ENCODE measurements at regions not wholly inside any gene's neighbourhood (a gene's known extent, or its start where the extent isn't known, plus 50 kb on each side); places are given as distances from the start of the nearest gene placed in this dataset.
"Not testable (repeated sequence)": the region's sequence is repeated elsewhere in the genome, so short reads cannot be mapped to it uniquely, and the experiment has no call there.

- intact Hi-C loops (cut with DNase I): no loop called here
- FAIRE-seq (no peak), DNase-seq (peak in 2 of 5 donors; percentile 33 to 35)
- Histone ChIP-seq H3K27me3 (ENCODE audit: control insufficient read depth, insufficient read depth, low read length) (no peaks in the 10 kb centered on the region), H3K4me1 (ENCODE audit: control insufficient read depth in 2 of 3, insufficient read depth in 2 of 3, low read depth in 1 of 3, low read length in 3 of 3) (peaks cover 0 to 4% (median 0%) of the 10 kb centered on the region in 3 donors), H3K27ac (ENCODE audit: low read depth in 2 of 2, low read length in 2 of 2) (peak overlapping the region in 1 of 2 donors; percentile 36), H3K4me3 (ENCODE audit: low read length in 3 of 3) (no peak overlapping the region), H3K9me3 (ENCODE audit: control insufficient read depth in 2 of 3, insufficient read depth in 1 of 3, low read length in 3 of 3) (peaks cover 0 to 3% (median 0%) of the 10 kb centered on the region in 3 donors), H3K9ac (ENCODE audit: low read length in 3 of 3) (peak overlapping the region in 1 of 3 donors; percentile 14), H3K36me3 (ENCODE audit: control insufficient read depth in 2 of 3, insufficient read depth in 3 of 3, low read length in 3 of 3) (no peaks in the 10 kb centered on the region)
- no peak for TF ChIP-seq CTCF (IDR thresholded peaks at IDR 0.05; ENCODE audit: borderline replicate concordance, extremely low read depth, insufficient read depth)
Observed at GRCh38 chr2:111624411-111625156, 259.4 kb downstream of the ANAPC1 start.

GRCh38 chr2:111625157-111625537 lies 258.8 kb downstream of the ANAPC1 start:
- FAIRE-seq; H3K36me3 ChIP-seq (ENCODE audit: control insufficient read depth in 2 of 3, insufficient read depth in 3 of 3, low read length in 3 of 3); H3K4me3 ChIP-seq (ENCODE audit: low read length in 3 of 3); H3K4me1 ChIP-seq (ENCODE audit: control insufficient read depth in 2 of 3, insufficient read depth in 2 of 3, low read depth in 1 of 3, low read length in 3 of 3); H3K9ac ChIP-seq (ENCODE audit: low read length in 3 of 3); H3K27me3 ChIP-seq (ENCODE audit: control insufficient read depth, insufficient read depth, low read length); DNase-seq; H3K9me3 ChIP-seq (ENCODE audit: control insufficient read depth in 2 of 3, insufficient read depth in 1 of 3, low read length in 3 of 3); intact Hi-C loops (cut with DNase I): not testable (repeated sequence)
- peak overlapping the region in 1 of 2 donors; percentile 36 for H3K27ac ChIP-seq (ENCODE audit: low read depth in 2 of 2, low read length in 2 of 2)

DNA sequence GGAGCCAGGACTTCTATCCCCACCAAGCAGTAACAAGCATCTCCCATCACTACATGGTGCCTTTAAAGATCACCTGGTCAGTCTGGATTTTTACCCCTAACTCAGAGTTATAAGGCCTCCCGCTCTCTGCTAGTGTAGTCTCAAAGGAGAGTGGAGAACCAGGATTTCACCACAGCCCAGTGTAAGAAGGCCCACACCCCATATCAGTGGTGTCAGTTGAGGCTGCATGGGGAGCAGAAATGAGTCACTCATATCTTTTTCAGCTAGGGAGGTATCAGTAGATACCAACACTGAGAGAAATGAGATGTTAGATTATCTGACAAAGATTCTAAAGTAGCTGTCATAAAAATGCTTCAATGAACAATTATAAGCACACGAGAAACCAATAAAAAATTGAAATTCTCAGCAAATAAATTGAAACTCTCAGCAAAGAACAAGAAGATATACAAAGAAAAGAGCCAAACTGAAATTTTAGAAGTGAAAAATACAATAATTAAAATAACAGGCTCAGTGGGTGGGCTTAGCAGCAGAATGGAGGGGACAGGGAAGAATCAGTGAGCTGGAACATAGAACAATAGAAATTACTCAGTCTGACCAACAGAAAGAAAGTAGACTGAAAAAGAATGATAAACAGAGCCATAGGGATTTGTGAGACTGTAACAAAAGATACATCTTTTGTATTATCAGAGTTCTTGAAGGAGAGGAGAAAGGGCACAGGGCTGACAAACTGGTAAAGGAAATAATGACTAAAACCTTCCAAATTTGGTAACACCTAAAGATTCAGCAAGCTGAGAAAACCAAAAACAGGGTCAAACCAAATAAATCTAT lies 257.7 kb downstream of the ANAPC1 start:
- no peak for FAIRE-seq
- no peak for DNase-seq
- Histone ChIP-seq H3K9me3 (ENCODE audit: control insufficient read depth in 2 of 3, insufficient read depth in 1 of 3, low read length in 3 of 3) (peaks cover 0 to 3% (median 0%) of the 10 kb centered on the region in 3 donors), H3K36me3 (ENCODE audit: control insufficient read depth in 2 of 3, insufficient read depth in 3 of 3, low read length in 3 of 3) (no peaks in the 10 kb centered on the region), H3K27me3 (ENCODE audit: control insufficient read depth, insufficient read depth, low read length) (no peaks in the 10 kb centered on the region), H3K9ac (ENCODE audit: low read length in 3 of 3) (no peak overlapping the region), H3K4me1 (ENCODE audit: control insufficient read depth in 2 of 3, insufficient read depth in 2 of 3, low read depth in 1 of 3, low read length in 3 of 3) (peaks cover 0 to 4% (median 0%) of the 10 kb centered on the region in 3 donors), H3K27ac (ENCODE audit: low read depth in 2 of 2, low read length in 2 of 2) (peak overlapping the region in 1 of 2 donors; percentile 70), H3K4me3 (ENCODE audit: low read length in 3 of 3) (no peak overlapping the region)
- intact Hi-C loops (cut with DNase I): no loop called here
- no peak for TF ChIP-seq CTCF (IDR thresholded peaks at IDR 0.05; ENCODE audit: borderline replicate concordance, extremely low read depth, insufficient read depth)

DNA sequence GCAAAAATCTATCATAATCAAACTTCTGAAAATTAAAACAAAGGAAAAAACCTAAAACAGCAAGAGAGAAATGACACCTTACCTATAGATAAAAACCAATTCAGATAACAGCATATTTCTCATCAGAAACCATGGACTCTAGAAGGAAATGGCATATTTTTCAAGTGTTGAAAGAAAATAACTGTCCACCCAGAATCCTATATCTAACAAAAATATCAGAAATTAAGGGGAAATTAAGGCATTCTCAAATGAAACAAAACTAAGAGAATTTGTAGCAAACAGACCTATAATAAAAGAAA lies 257.2 kb downstream of the ANAPC1 start:
- Histone ChIP-seq H3K9me3 (ENCODE audit: control insufficient read depth in 2 of 3, insufficient read depth in 1 of 3, low read length in 3 of 3) (peaks cover 0 to 3% (median 0%) of the 10 kb centered on the region in 3 donors), H3K9ac (ENCODE audit: low read length in 3 of 3) (no peak overlapping the region), H3K4me1 (ENCODE audit: control insufficient read depth in 2 of 3, insufficient read depth in 2 of 3, low read depth in 1 of 3, low read length in 3 of 3) (peaks cover 0 to 4% (median 0%) of the 10 kb centered on the region in 3 donors), H3K4me3 (ENCODE audit: low read length in 3 of 3) (no peak overlapping the region), H3K36me3 (ENCODE audit: control insufficient read depth in 2 of 3, insufficient read depth in 3 of 3, low read length in 3 of 3) (no peaks in the 10 kb centered on the region), H3K27me3 (ENCODE audit: control insufficient read depth, insufficient read depth, low read length) (no peaks in the 10 kb centered on the region), H3K27ac (ENCODE audit: low read depth in 2 of 2, low read length in 2 of 2) (no peak overlapping the region)
- TF ChIP-seq CTCF (IDR thresholded peaks at IDR 0.05; ENCODE audit: borderline replicate concordance, extremely low read depth, insufficient read depth): no peak
- FAIRE-seq (no peak), DNase-seq (no peak)
- intact Hi-C loops (cut with DNase I): no loop called here

Data from kidney (tissue), 13 donors.